GM21528 (cell line): ENCODE measurements at regions not wholly inside any gene's neighbourhood (a gene's known extent, or its start where the extent isn't known, plus 50 kb on each side); places are given as distances from the start of the nearest gene placed in this dataset.

Experiments
- ATAC-seq: cut with Tn5 transposase; IDR thresholded peaks from one replicate; pipeline ENCODE4 v1.9.1; 2021; ENCODE audit warnings: mild to moderate bottlenecking, moderate library complexity; ENCODE audit not compliant: unreplicated experiment, low FRiP score

DNA sequence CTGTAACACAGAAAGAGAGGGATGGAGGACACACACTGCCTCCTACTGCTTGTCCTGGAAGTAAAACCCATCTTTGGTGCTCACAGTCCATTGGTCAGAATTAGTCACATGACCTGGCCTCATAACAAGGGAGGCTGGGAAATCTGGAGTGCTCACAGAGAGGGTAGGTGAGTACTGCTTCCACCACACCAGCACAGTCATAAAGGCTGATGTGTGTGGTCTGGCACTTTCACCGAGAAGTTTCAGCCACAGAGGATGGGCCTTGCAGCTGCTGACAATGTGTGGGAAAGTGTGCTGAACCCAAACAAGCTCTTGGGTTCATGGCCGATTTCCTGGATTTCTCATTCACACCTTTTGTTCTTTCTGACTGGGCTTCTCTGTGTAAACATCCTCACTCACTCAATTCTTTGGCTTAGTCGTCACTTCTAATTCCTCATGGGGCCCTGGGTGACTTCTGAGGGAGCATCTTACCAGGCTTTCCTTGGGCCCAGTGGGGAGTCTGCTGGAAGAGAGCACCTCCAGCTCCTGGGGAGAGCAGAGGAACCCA is 100.7 kb downstream of the ASB7 start:
- ATAC-seq, result peak; percentile 98

DNA sequence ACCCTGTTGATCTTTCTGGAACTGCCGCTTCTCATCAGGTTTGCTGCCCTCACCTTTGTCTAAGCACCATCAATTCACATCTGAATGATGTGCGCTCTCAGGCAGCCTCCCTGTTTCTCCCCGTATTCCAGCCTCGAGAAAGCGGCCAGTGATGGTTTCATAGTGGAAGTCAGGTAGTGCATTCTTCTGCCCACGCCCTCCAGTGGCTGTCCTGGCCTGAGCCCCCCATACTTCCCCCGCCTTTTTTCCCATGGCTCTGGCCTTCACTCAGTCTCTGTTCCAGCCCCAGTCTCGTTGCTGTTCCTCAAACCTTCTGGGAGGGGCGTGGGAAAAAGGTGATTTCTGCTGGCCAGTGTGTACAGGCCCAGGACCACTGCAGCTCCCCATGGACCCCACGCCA is 101.3 kb downstream of the ASB7 start:
- ATAC-seq, result no peak

DNA sequence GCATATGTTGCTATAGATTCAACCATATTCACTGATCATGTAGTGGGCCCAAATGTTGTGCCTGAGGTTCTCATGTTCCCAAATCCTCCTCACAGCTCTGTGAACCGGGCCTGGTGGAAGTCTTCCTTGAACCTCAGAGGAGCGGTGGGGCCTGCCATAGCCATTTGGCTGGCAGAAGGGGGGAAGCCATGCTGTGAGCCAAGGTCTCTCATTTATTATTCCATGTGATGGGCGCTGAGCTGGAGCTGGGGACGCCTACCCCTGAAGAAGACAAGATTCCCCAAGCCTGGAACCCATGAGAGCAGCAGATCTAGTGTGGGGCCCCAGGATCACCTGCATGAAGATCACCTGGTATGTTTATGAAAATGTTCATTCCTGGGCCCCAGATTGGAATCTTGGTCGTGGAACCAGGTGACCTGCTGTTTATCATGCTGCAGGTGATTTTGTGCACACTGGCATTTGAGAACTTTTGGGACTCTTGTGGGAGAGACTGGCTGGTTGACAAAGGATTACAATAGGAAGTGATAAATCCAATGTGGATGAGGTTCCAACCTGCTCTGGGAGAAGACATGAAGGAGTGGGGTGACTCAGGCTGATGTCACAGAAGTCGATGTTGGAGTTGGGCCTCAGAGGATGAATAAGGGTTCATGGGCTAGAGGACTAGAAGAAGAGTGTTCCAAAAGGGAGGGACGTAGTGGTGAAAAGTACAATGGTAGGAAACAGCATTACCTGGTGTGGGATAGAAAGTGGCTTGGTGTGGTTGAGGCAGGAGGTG is 102.1 kb downstream of the ASB7 start:
- no peak for ATAC-seq

DNA sequence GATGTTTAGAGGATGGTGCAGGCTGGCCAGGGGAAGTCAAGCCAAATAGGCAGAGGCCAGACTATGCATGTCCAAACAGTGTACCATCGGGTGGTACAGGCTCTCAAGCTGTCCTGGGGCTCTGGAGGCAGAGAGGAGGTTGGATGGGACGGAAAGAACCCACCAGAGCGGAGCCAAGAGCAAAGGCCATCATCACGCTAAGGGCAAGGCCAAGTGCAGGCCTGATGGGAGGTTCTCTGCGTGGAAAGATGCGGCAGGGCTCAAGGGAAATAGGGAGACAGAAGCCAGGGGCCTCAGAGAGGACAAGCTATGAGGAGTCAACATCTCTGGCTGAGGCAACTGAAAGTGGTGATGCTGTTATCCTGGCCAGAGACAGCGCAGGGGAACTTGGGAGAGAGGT is 102.7 kb downstream of the ASB7 start:
- no peak for ATAC-seq

DNA sequence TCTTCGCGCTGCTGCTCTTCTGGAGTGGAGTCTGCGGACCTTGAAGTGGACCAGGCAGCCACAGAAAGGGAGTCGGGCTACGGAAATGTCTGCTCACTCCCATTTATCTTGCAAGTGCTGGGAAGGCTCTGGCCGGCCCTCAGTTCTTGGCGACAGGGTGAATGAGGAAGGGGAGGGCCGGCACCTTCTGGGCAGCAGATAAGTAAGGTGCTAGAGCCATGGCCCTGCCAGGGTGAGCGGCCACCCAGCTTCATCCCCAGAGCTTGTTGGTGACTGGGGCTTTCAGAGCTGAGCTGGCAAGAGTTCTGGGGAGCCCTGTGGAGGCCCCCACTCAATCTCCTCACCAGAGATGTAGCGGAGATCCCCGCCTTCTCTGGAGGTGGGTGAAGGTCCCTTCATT is 103.5 kb downstream of the ASB7 start:
- no peak for ATAC-seq

DNA sequence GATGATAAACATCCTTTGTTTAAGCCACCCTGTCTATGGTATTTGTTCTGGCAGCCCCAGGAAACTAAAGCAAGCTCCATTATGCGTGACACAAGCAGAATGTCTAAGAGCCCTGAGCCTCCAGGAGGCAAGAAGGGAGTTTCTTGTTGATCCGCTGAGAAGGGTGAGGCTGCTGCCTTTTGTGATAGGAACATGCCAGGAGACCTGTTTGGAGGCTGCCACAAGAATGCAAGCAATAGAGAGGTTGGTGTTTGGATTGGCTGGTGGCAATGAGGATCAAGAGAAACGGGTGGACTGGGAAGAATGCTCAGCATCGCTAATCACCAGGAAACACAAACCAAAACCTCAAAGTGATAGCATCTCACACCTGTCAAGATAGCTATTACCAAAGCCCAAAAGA is 104.8 kb downstream of the ASB7 start:
- ATAC-seq, result no peak

DNA sequence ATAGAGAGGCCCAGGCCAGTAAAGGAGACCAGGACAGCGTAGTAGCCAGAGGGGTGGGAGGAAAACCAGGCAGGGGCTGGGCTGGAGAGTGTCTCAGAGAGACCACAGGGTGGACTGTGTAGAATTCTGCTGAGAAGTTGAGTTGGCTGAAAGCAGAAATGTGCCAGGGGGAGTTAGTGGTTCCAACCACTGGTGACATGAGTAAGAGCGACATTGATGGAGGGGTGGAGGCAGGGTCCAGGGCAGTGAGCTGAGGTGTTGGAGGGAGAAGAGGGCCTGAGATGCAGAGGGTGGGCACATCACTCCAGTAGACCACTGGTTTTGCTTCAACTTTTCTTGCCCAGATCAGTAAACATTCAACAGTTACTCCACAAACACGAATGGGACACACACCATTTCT is 106.5 kb downstream of the ASB7 start:
- ATAC-seq, result no peak

DNA sequence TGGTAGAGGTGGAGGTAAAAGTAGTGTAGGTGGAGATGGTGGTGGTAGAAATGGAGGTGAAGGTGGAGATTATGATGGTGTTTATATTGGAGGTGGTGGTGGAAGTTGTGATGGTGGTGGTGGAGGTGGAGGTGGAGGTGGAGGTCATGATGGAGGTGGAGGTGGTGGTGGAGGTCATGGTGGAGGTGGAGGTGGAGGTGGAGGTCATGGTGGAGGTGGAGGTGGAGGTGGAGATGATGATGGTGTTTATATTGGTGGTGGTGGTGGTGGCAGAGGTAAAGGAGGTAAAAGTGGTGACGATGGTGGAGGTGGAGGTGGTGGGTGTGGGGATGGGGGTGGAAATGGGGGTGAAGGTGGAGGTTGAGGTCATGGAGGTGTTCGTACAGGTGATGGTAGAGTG is 107.8 kb downstream of the ASB7 start:
- ATAC-seq, result no peak

DNA sequence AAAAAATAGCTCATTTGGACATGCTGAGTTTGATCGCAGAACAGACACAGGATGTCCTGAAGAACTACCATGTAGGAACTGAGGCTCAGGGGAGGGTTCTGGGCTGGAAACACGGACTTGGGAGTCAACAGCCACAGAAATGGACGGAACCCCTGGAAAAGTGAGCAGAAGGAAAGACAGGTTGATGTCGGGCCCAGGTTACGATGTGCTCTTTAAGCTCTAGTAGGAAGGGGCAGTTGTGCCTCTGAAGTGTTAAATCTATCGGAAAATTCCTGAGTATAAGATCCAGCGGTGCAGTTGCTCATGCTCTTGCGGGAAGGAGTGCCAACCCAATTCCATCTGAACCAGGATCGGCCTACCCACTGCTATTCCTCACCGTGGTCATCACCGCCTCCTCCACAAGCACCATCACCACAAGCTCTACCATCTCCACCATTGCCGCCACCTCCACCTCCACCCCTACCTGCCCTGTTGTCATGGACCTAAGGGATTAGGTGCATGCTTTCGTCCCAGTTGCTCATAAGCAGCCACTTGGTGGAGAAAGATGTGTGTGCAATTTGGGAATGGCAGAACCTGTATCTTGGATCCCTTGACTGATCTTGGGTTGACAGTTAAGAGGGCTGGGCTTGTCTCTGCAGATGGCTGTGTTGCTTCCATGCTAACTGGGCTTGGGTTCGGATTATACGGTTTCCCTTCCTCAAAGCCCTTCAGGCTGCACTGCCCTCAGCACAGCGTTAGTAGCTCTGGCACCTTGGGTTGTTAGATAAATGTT is 108.5 kb downstream of the ASB7 start:
- ATAC-seq, result no peak

DNA sequence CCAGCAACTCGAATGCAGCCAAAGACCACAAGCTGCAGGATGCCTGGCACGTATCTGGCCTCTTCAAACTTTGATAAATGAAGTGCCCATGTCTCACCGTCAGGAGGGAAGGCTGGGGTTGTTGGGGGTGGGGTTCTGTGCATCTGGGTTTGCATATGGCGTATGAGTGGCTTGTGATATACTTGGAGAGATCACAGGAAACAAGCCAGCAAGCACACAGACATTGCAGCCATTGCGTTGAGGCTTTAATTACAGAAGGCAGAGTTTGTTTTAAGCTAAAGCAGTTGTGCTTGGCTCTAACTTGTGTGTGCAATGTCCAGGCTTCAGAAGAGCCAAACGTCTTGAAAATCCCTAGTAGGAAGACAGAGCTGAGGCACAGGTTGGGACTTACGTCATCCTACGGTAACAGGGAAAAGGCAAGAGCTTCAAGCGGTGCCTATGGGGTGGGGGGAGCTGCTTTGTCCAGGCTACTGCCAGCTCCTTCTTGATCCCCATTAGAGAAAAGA is 109.2 kb downstream of the ASB7 start:
- no peak for ATAC-seq

DNA sequence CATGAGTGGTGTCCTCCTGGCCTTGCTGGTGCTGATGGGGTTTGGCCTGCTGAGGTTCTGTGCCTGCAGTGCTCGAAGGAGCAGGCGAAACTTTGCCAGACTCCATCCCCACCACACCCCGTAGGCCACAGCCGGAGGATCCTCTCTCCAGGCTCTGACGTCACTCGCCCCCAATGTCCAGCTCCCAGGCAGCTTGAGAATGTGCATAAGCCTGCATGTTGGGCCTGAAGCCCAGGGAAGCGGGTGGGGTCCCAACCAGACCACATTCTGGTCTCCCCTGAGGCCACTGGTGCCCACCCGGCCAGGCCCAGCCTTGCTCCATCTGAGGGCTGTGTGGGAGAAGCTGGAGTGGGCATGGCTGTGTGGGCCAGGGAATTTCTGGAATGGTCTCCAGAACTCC is 109.8 kb downstream of the ASB7 start:
- no peak for ATAC-seq

DNA sequence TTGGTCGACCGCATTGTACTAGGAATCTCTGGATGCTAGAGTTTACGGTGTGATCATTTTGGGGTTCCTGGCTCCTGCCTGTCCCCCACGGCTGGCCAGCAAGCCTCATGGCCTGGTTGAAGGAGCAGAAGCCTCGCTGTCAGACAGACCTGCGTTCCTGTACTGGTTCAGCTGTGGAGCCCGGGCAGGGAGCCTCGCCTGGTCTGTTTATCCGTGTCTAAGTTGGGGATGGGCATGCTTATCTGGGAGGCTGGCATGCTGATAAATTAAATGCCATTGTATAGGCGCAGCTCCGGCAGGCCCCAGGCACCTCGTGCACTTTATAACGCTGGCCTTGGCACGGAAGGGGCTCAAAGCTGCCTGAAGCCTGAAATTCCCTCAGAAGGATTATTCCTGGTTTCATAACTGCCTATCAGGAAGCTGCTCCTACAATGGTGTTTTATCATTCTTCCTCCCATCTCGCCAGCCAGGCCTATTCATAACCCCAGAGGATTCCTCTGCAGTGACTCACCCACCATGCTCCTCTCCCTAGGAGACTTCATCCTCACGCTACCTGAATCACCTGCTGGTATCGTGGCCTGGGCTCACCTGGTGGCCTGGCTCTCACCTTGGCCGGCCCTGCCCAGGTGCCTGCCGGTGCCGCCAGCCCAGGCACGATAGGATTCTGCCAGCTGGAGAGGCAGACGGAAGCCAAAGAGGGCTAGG is 110.9 kb downstream of the ASB7 start:
- no peak for ATAC-seq

DNA sequence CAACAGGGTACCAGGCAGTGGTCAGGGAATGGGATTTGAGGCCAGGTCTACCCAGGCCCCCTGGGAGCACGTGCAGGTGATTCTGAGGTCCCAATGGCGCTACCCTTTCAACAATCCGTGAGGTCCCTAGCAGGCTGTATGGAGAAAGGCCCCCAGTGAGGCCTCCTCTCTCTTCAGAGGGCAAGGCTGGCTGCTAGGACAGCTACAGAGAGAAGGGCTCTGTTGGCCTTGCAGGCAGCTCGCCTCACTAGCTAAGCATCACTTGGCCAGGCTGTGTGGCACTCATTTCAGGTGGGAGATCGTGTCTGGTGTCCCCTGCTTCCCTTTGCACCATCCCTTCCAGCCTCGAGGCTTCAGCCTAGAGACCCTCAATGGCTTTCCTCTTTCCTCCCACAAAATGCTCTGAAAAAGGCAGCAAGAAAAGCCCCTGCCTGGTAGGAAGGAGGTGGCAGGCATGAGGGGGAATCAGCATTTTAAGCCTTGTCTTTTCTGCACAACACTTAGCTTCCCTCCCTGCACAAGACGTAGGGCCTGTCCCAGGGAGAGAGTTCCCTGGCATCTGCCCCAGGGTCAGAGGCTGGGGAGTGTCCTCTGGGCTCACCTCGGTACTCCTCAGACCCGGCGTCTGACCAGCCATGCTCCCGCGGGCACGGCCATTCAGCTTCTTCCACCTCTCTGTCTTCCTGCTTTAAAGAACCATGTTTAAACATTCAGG is 111.8 kb downstream of the ASB7 start:
- ATAC-seq, result no peak

DNA sequence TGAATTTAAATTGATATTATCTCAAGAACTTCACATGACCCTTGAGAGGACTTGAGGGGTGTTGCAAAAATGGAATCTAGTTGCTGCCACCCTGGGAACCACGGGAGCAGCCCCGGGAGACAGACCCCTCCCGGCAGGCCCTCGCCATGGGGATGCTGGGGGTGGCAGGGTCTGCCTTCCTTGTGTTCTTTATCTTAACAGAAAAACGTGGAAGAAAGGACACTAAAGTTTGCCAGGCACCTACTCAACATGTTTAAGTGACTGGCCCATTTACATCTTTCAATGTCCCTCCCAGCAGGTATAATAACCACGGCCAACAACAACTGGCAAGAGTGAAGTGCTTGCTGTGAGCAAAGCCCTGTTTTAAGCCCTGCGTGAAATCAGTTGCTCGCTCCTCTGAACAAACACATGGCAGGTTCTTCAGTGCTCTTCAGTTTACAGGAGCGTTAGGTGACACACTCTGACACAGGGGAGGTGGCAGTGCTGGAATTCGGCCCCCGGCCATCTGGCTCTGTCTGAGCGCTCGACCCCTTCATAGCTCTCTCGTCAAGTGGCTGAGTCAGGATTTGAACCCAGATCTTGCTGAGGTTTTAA is 112.5 kb downstream of the ASB7 start:
- ATAC-seq, result no peak

DNA sequence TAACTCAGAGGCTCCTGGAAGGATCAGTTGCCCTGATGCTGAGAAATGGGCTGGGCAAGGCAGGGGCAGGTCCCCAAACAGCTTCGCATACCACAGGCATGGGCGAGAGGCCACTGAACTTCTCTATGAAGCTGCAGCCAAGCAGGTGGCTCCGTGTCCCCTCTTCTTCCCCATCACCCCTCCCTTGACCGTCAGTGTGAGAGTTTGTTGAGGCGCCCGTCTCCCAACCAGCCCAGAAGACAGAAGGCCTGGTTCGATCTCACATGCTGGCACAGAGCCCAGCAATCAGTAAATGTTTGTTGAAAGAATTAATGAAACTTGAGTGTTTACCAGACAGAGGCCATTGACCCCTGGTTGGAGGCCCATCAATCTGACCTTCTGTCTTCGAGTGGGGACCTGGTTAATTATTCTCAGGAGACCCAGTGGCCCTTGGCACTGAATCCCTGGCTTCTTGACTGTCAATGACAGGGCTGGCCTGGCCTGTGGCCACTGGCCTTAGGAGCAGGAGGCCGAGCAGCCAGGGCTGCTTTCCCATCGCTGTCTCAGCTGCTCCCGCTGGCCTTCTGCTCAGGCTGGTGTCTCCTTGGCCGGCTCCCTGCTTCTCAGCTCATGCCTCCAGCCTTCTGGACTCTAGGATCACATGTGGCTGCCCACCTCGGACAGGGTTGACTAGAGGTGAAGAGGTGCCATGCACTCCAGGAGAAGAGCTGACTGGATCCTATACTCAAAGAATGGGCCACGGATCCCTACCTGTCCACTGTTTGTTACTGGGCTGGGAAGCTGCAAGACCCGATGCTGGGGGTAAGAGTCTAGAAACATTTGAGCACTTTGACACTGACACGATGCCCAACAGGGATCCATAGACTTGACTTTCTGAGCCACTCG is 113.4 kb downstream of the ASB7 start:
- ATAC-seq, result no peak

DNA sequence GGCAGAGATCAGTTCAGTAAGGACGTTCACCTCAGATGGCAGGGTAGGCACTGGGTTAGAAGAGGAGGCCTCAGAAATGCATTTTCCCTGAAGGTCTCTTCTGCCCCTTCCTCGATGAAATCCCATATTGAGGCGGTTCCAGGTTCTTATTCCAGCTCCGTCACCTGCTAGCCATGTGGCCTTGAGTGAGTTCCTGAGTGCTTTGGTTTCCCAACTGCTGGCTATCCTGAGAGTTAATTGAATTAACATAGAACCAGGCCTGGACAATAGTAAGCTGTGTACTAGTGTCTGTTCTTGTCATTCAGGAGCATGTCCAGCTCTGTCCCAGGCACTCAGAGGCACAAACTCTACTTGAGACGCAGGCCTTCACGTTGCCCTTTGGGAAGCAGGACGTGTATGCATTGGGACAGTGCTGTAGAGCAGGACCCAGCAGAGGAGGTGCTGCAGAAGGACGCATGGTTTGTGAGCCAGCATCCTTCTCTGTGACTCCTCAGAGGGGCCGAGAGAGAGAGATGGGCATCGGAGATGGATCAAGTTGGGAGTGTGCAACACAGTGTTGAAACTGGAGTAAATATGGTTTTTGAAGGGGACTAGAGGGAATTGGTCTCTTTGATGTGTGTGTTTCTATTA is 114.2 kb downstream of the ASB7 start:
- no peak for ATAC-seq

DNA sequence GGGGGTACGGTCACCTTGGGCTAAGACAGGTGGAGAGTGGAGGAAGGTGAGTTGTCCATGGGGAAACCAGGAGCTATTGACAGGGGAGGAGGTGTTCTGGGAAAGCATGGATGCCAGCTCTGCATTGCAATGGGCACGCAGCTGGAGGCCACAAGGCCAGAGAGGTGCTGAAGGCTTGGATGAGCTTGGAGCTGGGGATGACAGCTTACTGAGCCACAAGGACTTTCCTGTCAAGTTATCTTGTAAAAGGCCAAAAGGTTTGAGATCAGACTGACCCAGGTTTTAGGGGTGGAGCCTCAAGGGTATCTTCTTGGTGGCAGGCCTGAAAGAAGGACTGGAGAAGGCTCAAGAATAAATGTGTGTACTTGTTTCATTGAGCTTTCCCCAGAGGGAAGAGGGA is 115.2 kb downstream of the ASB7 start:
- no peak for ATAC-seq

DNA sequence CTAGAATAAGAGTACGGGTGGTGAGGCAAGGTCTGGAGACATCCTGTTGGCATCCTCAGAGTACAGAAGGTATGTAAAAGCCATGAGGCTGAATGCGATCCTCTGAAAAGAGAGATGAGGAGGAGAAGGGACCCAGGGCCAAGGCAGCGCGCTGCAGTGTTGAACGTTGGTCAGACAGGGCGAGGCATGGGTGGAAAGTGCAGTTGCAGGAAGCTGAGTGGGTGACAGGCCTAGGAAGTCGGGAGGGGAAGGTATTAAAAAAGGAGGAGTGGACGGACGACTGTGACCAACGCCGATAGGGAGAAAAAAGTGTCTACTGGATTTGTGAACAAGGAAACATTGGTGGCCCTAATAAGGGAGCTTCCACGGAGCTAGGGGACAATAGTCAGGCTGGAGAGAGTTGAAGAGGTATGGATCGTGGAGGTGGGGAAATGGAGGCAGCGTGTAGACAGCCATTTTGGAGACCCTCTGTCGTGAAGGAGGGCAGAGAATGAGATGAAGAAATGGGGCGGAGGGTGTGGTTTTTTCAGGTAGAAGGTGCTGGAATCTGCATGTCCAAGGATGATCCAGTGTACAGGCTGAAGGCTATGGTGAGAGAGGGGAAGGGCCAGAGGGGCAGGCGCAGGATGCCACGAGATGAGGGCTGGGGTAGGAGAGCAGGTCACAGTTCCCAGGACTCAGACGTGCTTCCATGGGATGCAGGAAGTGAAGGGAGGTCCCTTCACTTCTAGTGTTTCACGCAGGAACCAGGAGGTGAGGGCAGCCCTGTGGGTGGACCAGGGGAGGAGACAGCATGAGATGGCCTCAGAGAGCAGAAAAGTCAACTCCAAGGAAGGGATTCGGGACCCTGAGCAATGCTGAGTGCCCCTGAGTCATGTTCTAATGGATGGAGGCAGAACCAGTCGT is 115.9 kb downstream of the ASB7 start:
- no peak for ATAC-seq
